CD4-positive, alpha-beta memory T cell (primary cell): ENCODE measurements at regions not wholly inside any gene's neighbourhood (a gene's known extent, or its start where the extent isn't known, plus 50 kb on each side); places are given as distances from the start of the nearest gene placed in this dataset.

Experiments
- CTCF ChIA-PET: fragments of 350-600 bp; sonication (Branson Sonifier 250); formaldehyde crosslinking; loops from one replicate; lab custom pipeline; 2021; ENCODE audit warnings: inconsistent platforms; ENCODE audit not compliant: partially characterized antibody; lab: Charles Lee
- POLR2A ChIA-PET: fragments of 350-600 bp; sonication (Branson Sonifier 250); formaldehyde crosslinking; loops from one replicate; lab custom pipeline; 2021; ENCODE audit not compliant: partially characterized antibody; lab: Charles Lee
- DNase-seq, 5 donors: peaks; one replicate each; pipeline versions ENCODE4 v3.0.0 to v3.0.0-alpha.2; 2020 to 2022; ENCODE audit warnings: mixed read lengths in 1 of 5
- H3K27ac ChIP-seq: one replicate; pipeline ENCODE4 v1.7.0; 2013; ENCODE audit warnings: low read depth, low read length
- H3K27me3 ChIP-seq: 2 replicates; pipeline ENCODE4 v1.7.0; 2013; ENCODE audit warnings: mild to moderate bottlenecking, low read length, moderate library complexity; ENCODE audit not compliant: insufficient read depth
- H3K36me3 ChIP-seq: 2 replicates; pipeline ENCODE4 v1.7.0; 2013; ENCODE audit warnings: mild to moderate bottlenecking, low read length, moderate library complexity; ENCODE audit not compliant: insufficient read depth
- H3K4me1 ChIP-seq: 2 replicates; pipeline ENCODE4 v1.7.0; 2013; ENCODE audit warnings: mild to moderate bottlenecking, low read length, moderate library complexity; ENCODE audit not compliant: insufficient read depth
- H3K4me3 ChIP-seq, 2 donors: one replicate each; pipeline ENCODE4 v1.7.0; 2013; ENCODE audit warnings: low read length in 2 of 2, mild to moderate bottlenecking in 1 of 2
- H3K9me3 ChIP-seq, 2 donors: one replicate each; pipeline ENCODE4 v1.7.0; 2013; ENCODE audit warnings: low read length in 2 of 2, control low read depth in 1 of 2; ENCODE audit not compliant: control insufficient read depth in 1 of 2
- H3K27ac Mint-ChIP-seq, 7 donors: one replicate each; pipeline ENCODE4 v1.8.0; 2020 to 2021; ENCODE audit warnings: mixed read lengths in 7 of 7, mild to moderate bottlenecking in 6 of 7, inconsistent platforms in 3 of 7, moderate library complexity in 3 of 7
- H3K27me3 Mint-ChIP-seq, 2 donors: one replicate each; pipeline ENCODE4 v1.8.0; 2020 to 2021; ENCODE audit warnings: mixed read lengths in 2 of 2
- H3K36me3 Mint-ChIP-seq, 2 donors: one replicate each; pipeline ENCODE4 v1.8.0; 2020 to 2021; ENCODE audit warnings: mixed read lengths in 2 of 2, inconsistent platforms in 1 of 2, mild to moderate bottlenecking in 1 of 2
- H3K4me1 Mint-ChIP-seq, 4 donors: one replicate each; pipeline ENCODE4 v1.8.0; 2020 to 2021; ENCODE audit warnings: mixed read lengths in 4 of 4, mild to moderate bottlenecking in 1 of 4
- H3K4me3 Mint-ChIP-seq, 8 donors: one replicate each; pipeline ENCODE4 v1.8.0; 2020 to 2021; ENCODE audit warnings: mixed read lengths in 8 of 8, mild to moderate bottlenecking in 7 of 8, moderate library complexity in 6 of 8, inconsistent platforms in 3 of 8
- H3K9me3 Mint-ChIP-seq, 8 donors: one replicate each; pipeline ENCODE4 v1.8.0; 2020 to 2021; ENCODE audit warnings: mixed read lengths in 8 of 8, mild to moderate bottlenecking in 5 of 8, inconsistent platforms in 3 of 8, moderate library complexity in 1 of 8
- intact Hi-C: fragments of 100-400 bp; cut with micrococcal nuclease; formaldehyde crosslinking; loops from one replicate; pipeline ENCODE4 v1.15.1; 2023

DNA sequence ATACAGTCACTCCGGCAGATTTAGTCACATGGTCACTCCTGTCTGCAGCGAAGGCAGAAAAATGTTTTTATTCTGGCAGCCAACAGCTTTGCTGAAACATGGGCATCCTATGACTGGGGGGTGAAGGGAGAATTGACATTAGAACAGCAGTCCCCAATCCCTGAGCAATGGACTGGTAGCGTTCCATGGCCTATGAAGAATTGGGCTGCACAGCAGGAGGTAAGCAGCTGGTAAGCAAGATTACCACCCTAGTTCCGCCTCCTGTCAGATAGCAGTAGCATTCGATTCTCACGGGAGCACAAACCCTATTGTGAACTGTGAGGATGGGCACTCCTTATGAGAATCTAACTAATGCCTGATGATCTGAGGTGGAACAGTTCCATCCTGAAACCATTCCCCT is 93.1 kb upstream of the FTMT start:
- DNase-seq, result no peak
- Mint-ChIP-seq H3K9me3 (peaks cover 0 to 3% (median 0%) of the 10 kb centered on the region in 8 donors), H3K4me1 (no peaks in the 10 kb centered on the region), H3K27ac (no peak overlapping the region), H3K27me3 (no peaks in the 10 kb centered on the region), H3K4me3 (no peak overlapping the region), H3K36me3 (no peaks in the 10 kb centered on the region)
- Histone ChIP-seq H3K4me1 (no peaks in the 10 kb centered on the region), H3K36me3 (no peaks in the 10 kb centered on the region), H3K27ac (no peak overlapping the region), H3K27me3 (no peaks in the 10 kb centered on the region), H3K4me3 (no peak overlapping the region), H3K9me3 (no peaks in the 10 kb centered on the region)
- POLR2A ChIA-PET, result no interaction called here
- CTCF ChIA-PET, result no interaction called here
- intact Hi-C loops, result no loop called here

- no peak overlapping the region for H3K4me3 ChIP-seq
- no peak overlapping the region for H3K27ac ChIP-seq
- CTCF ChIA-PET, result no interaction called here
- Mint-ChIP-seq H3K27ac (no peak overlapping the region), H3K27me3 (no peaks in the 10 kb centered on the region), H3K36me3 (no peaks in the 10 kb centered on the region), H3K4me1 (no peaks in the 10 kb centered on the region), H3K9me3 (peaks cover 0 to 3% (median 0%) of the 10 kb centered on the region in 8 donors), H3K4me3 (no peak overlapping the region)
- POLR2A ChIA-PET, result no interaction called here
- intact Hi-C loops, result no loop called here
- no peaks in the 10 kb centered on the region for H3K9me3 ChIP-seq
- no peaks in the 10 kb centered on the region for H3K4me1 ChIP-seq
- DNase-seq, result no peak
- H3K36me3 ChIP-seq, result no peaks in the 10 kb centered on the region
- no peaks in the 10 kb centered on the region for H3K27me3 ChIP-seq
Observed at GRCh38 chr5:121762426-121762825, 89.3 kb upstream of the FTMT start.

DNA sequence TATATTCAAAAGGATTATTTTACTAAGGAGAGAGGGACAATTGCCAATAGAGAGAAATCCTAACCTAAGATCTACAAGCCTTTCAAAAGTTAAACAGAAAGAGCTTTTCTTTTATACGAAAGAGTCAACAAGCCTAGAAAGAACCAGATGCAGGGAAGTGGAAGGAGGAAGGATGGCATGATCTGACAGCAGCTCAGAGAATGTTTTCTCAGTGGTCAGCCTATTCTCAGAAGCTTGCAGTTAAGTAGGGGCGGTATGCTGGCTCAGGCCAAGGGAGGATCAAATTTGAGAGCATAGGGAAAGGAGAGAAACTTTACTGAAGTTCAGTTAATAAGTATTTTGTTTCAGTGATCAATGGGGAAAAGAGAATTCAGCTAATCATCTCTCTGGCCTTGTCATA is 88.0 kb upstream of the FTMT start:
- Mint-ChIP-seq H3K36me3 (no peaks in the 10 kb centered on the region), H3K27me3 (no peaks in the 10 kb centered on the region), H3K9me3 (peaks cover 0 to 3% (median 0%) of the 10 kb centered on the region in 8 donors), H3K4me3 (peak overlapping the region in 1 of 8 donors; percentile 20), H3K27ac (no peak overlapping the region), H3K4me1 (no peaks in the 10 kb centered on the region)
- POLR2A ChIA-PET, result no interaction called here
- no peak for DNase-seq
- H3K36me3 ChIP-seq, result no peaks in the 10 kb centered on the region
- H3K4me3 ChIP-seq, result no peak overlapping the region
- H3K27me3 ChIP-seq, result no peaks in the 10 kb centered on the region
- H3K27ac ChIP-seq, result no peak overlapping the region
- no peaks in the 10 kb centered on the region for H3K4me1 ChIP-seq
- CTCF ChIA-PET, result no interaction called here
- intact Hi-C loops, result no loop called here
- H3K9me3 ChIP-seq, result no peaks in the 10 kb centered on the region

GRCh38 chr5:121780406-121780805 is 71.3 kb upstream of the FTMT start:
- CTCF ChIA-PET, result no interaction called here
- intact Hi-C loops, result no loop called here
- H3K27me3 Mint-ChIP-seq, result no peaks in the 10 kb centered on the region

DNA sequence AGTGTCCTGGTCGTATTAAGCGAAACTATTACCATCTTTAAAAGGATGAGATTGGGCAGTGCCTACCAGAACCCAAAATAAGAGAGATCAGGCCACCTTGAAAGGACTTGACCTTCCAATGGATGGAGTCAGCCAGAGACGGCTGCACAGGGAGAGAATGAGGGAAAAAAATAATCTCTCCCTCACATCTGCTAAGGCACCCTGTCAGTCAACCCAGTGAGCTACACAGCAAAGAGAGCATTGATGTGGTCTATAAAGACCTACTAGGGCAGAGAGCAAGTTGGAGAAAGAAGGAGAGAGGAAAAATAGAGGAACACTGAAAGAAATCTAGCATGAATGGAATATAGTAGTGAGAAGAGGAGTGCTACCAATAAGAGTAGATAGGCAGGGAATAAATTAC is 68.0 kb upstream of the FTMT start:
- Histone ChIP-seq H3K36me3 (no peaks in the 10 kb centered on the region), H3K9me3 (no peaks in the 10 kb centered on the region), H3K27ac (no peak overlapping the region), H3K4me3 (no peak overlapping the region), H3K4me1 (no peaks in the 10 kb centered on the region), H3K27me3 (no peaks in the 10 kb centered on the region)
- Mint-ChIP-seq H3K4me1 (no peaks in the 10 kb centered on the region), H3K9me3 (peaks cover 0 to 4% (median 0%) of the 10 kb centered on the region in 8 donors), H3K36me3 (no peaks in the 10 kb centered on the region), H3K27me3 (no peaks in the 10 kb centered on the region), H3K27ac (no peak overlapping the region), H3K4me3 (no peak overlapping the region)
- intact Hi-C loops, result no loop called here
- POLR2A ChIA-PET, result no interaction called here
- DNase-seq, result no peak
- CTCF ChIA-PET, result no interaction called here

More at GRCh38 chr5:121780406-121780805, 71.3 kb upstream of the FTMT start:
- POLR2A ChIA-PET, result no interaction called here
- Histone ChIP-seq H3K4me3 (no peak overlapping the region), H3K27me3 (no peaks in the 10 kb centered on the region), H3K27ac (no peak overlapping the region), H3K4me1 (no peaks in the 10 kb centered on the region), H3K36me3 (no peaks in the 10 kb centered on the region), H3K9me3 (no peaks in the 10 kb centered on the region)
- H3K36me3 Mint-ChIP-seq, result no peaks in the 10 kb centered on the region
- no peak for DNase-seq
- H3K4me3 Mint-ChIP-seq, result no peak overlapping the region
- no peak overlapping the region for H3K27ac Mint-ChIP-seq
- no peaks in the 10 kb centered on the region for H3K4me1 Mint-ChIP-seq
- peaks cover 0 to 3% (median 0%) of the 10 kb centered on the region in 8 donors for H3K9me3 Mint-ChIP-seq

DNA sequence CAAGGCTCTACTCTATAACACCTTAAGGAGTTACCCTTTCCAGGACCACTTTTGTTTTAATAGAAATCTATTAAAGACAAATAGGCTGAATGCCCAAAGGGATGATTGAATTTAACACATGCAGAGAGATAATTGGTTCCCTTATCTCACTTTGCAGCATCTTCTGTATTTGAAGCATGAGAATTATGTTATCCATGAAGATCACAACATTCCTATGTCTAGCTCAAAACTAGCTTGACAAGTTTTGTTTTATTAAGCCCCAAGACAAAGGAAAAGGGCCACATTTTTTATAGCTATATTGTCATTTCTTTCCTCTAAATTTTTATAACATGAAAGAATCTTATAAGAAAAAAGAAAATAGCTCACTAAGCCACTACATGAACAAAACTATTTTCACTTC is 57.9 kb upstream of the FTMT start:
- POLR2A ChIA-PET, result no interaction called here
- H3K27me3 Mint-ChIP-seq, result no peaks in the 10 kb centered on the region
- CTCF ChIA-PET, result no interaction called here
- intact Hi-C loops, result no loop called here
- Histone ChIP-seq H3K27ac (no peak overlapping the region), H3K36me3 (no peaks in the 10 kb centered on the region), H3K4me1 (no peaks in the 10 kb centered on the region), H3K4me3 (no peak overlapping the region), H3K9me3 (no peaks in the 10 kb centered on the region), H3K27me3 (no peaks in the 10 kb centered on the region)
- DNase-seq, result no peak
- H3K4me3 Mint-ChIP-seq, result no peak overlapping the region
- peaks cover 0 to 5% (median 0%) of the 10 kb centered on the region in 8 donors for H3K9me3 Mint-ChIP-seq
- H3K27ac Mint-ChIP-seq, result no peak overlapping the region
- H3K4me1 Mint-ChIP-seq, result no peaks in the 10 kb centered on the region
- H3K36me3 Mint-ChIP-seq, result no peaks in the 10 kb centered on the region

DNA sequence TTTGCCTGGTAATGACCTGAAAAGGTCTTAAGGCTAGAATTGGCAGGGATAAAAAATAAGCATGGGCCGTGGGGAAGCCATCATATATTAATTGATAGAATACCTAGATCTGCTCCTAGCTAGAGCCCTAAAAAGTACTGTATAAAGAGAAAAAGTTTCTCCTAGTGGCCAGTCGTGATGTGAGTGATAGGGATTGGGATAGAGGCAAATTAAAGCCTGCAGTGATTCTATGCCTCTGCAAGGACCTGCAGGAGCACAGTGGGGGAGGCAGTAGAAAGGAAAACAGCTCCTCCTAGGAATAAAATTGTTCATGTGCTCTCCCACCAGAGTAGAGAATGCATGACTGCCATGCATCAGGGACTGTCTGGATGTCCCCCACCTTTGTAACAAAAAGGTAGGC is 56.2 kb upstream of the FTMT start:
- H3K4me3 ChIP-seq, result no peak overlapping the region
- POLR2A ChIA-PET, result no interaction called here
- H3K27ac Mint-ChIP-seq, result no peak overlapping the region

More for the DNA sequence above, 56.2 kb upstream of the FTMT start:
- no peaks in the 10 kb centered on the region for H3K36me3 Mint-ChIP-seq
- H3K9me3 ChIP-seq, result no peaks in the 10 kb centered on the region
- no peak for DNase-seq
- peaks cover 0 to 4% (median under 1%) of the 10 kb centered on the region in 8 donors for H3K9me3 Mint-ChIP-seq
- H3K27me3 Mint-ChIP-seq, result no peaks in the 10 kb centered on the region
- no peak overlapping the region for H3K27ac ChIP-seq
- H3K4me1 Mint-ChIP-seq, result no peaks in the 10 kb centered on the region
- intact Hi-C loops, result no loop called here
- H3K4me3 Mint-ChIP-seq, result no peak overlapping the region
- H3K27me3 ChIP-seq, result no peaks in the 10 kb centered on the region
- H3K4me1 ChIP-seq, result no peaks in the 10 kb centered on the region
- no peaks in the 10 kb centered on the region for H3K36me3 ChIP-seq
- CTCF ChIA-PET, result no interaction called here
